ENCODE measurements at regions not wholly inside any gene's neighbourhood (a gene's known extent, or its start where the extent isn't known, plus 50 kb on each side); places are given as distances from the start of the nearest gene placed in this dataset.

- no peaks in the 10 kb centered on the region for H3K36me3 ChIP-seq (ENCODE audit: control insufficient read depth in 1 of 2, insufficient read depth in 2 of 2, low read depth in 1 of 2, low read length in 2 of 2)
Measured at GRCh38 chr1:80402625-80403024, 1396.1 kb upstream of the ADGRL4 start.

GRCh38 chr1:80401757-80402156 is 1395.2 kb upstream of the ADGRL4 start:
- H3K18ac ChIP-seq (ENCODE audit: low read depth in 1 of 2, low read length in 2 of 2): no peak overlapping the region
- no peak overlapping the region for H3K9ac ChIP-seq (ENCODE audit: low read length)
- no peak overlapping the region for H3K4ac ChIP-seq (ENCODE audit: low read depth in 1 of 2, low read length in 2 of 2)
- no peaks in the 10 kb centered on the region for H3K79me1 ChIP-seq (replicated peaks; ENCODE audit: low read length, poor library complexity, severe bottlenecking)
- no peaks in the 10 kb centered on the region for H3K36me3 ChIP-seq (ENCODE audit: control insufficient read depth in 1 of 2, insufficient read depth in 2 of 2, low read depth in 1 of 2, low read length in 2 of 2)
- H3K4me3 ChIP-seq (ENCODE audit: insufficient read depth in 1 of 2, low read depth in 1 of 2, low read length in 2 of 2): no peak overlapping the region
- no peak overlapping the region for H3K4me2 ChIP-seq (ENCODE audit: low read length, poor library complexity, severe bottlenecking)
- H2BK120ac ChIP-seq (ENCODE audit: low read depth, low read length): no peak overlapping the region
- H3K9me3 ChIP-seq (ENCODE audit: control insufficient read depth, low read length): no peaks in the 10 kb centered on the region
- no peak overlapping the region for H3K14ac ChIP-seq (ENCODE audit: low read length in 2 of 2)
- H4K91ac ChIP-seq (ENCODE audit: low read length): no peak overlapping the region
- H2AK5ac ChIP-seq (ENCODE audit: low read length, severe bottlenecking): no peak overlapping the region
- DNase-seq: no peak
- H2BK12ac ChIP-seq (ENCODE audit: low read length in 2 of 2): no peak overlapping the region
- no peak overlapping the region for H2BK5ac ChIP-seq (ENCODE audit: low read depth, low read length, poor library complexity, severe bottlenecking)
- H3K23ac ChIP-seq (ENCODE audit: low read length in 2 of 2): no peak overlapping the region
- no peak overlapping the region for H2BK15ac ChIP-seq (ENCODE audit: low read depth, poor library complexity, severe bottlenecking)
- H3K27me3 ChIP-seq (ENCODE audit: control insufficient read depth in 1 of 2, insufficient read depth in 1 of 2, low read length in 2 of 2): no peaks in the 10 kb centered on the region
- H3K27ac ChIP-seq (ENCODE audit: low read length, poor library complexity, severe bottlenecking): no peak overlapping the region
- no peak overlapping the region for H4K8ac ChIP-seq (ENCODE audit: low read length)
- no CpG with 5 or more reads among the region's 1 CpG for WGBS
- H3K4me1 ChIP-seq (ENCODE audit: control insufficient read depth, insufficient read depth, low read depth, low read length): no peaks in the 10 kb centered on the region
- H2AFZ ChIP-seq (ENCODE audit: low read depth, low read length): no peak overlapping the region

More at GRCh38 chr1:80402625-80403024, 1396.1 kb upstream of the ADGRL4 start:
- H3K4me3 ChIP-seq (ENCODE audit: insufficient read depth in 1 of 2, low read depth in 1 of 2, low read length in 2 of 2): no peak overlapping the region
- H3K79me1 ChIP-seq (replicated peaks; ENCODE audit: low read length, poor library complexity, severe bottlenecking): no peaks in the 10 kb centered on the region
- no peak overlapping the region for H4K91ac ChIP-seq (ENCODE audit: low read length)
- H3K9ac ChIP-seq (ENCODE audit: low read length): no peak overlapping the region
- H2AFZ ChIP-seq (ENCODE audit: low read depth, low read length): no peak overlapping the region
- H2BK120ac ChIP-seq (ENCODE audit: low read depth, low read length): no peak overlapping the region
- no peak overlapping the region for H3K4ac ChIP-seq (ENCODE audit: low read depth in 1 of 2, low read length in 2 of 2)
- no peak overlapping the region for H3K14ac ChIP-seq (ENCODE audit: low read length in 2 of 2)
- H3K27me3 ChIP-seq (ENCODE audit: control insufficient read depth in 1 of 2, insufficient read depth in 1 of 2, low read length in 2 of 2): no peaks in the 10 kb centered on the region
- H2BK15ac ChIP-seq (ENCODE audit: low read depth, poor library complexity, severe bottlenecking): no peak overlapping the region
- no peak overlapping the region for H3K18ac ChIP-seq (ENCODE audit: low read depth in 1 of 2, low read length in 2 of 2)
- 100% methylated on average over 1 of the region's 3 CpGs for WGBS
- H3K9me3 ChIP-seq (ENCODE audit: control insufficient read depth, low read length): no peaks in the 10 kb centered on the region
- no peak overlapping the region for H2BK12ac ChIP-seq (ENCODE audit: low read length in 2 of 2)
- no peak overlapping the region for H3K23ac ChIP-seq (ENCODE audit: low read length in 2 of 2)
- DNase-seq: no peak
- no peak overlapping the region for H2BK5ac ChIP-seq (ENCODE audit: low read depth, low read length, poor library complexity, severe bottlenecking)
- no peak overlapping the region for H3K4me2 ChIP-seq (ENCODE audit: low read length, poor library complexity, severe bottlenecking)
- no peak overlapping the region for H3K27ac ChIP-seq (ENCODE audit: low read length, poor library complexity, severe bottlenecking)
- no peaks in the 10 kb centered on the region for H3K4me1 ChIP-seq (ENCODE audit: control insufficient read depth, insufficient read depth, low read depth, low read length)
- H4K8ac ChIP-seq (ENCODE audit: low read length): no peak overlapping the region
- no peak overlapping the region for H2AK5ac ChIP-seq (ENCODE audit: low read length, severe bottlenecking)

- no peak overlapping the region for H3K9ac ChIP-seq (ENCODE audit: low read length)
- H3K4me2 ChIP-seq (ENCODE audit: low read length, poor library complexity, severe bottlenecking): no peak overlapping the region
- no peaks in the 10 kb centered on the region for H3K79me1 ChIP-seq (replicated peaks; ENCODE audit: low read length, poor library complexity, severe bottlenecking)
- 43% methylated on average over 2 of the region's 3 CpGs for WGBS
- no peak overlapping the region for H4K8ac ChIP-seq (ENCODE audit: low read length)
- H3K4ac ChIP-seq (ENCODE audit: low read depth in 1 of 2, low read length in 2 of 2): no peak overlapping the region
- no peak overlapping the region for H3K23ac ChIP-seq (ENCODE audit: low read length in 2 of 2)
- H2BK15ac ChIP-seq (ENCODE audit: low read depth, poor library complexity, severe bottlenecking): no peak overlapping the region
- no peak overlapping the region for H2BK12ac ChIP-seq (ENCODE audit: low read length in 2 of 2)
- peak; percentile 9 for DNase-seq
- no peak overlapping the region for H4K91ac ChIP-seq (ENCODE audit: low read length)
- H3K9me3 ChIP-seq (ENCODE audit: control insufficient read depth, low read length): peaks cover 12% of the 10 kb centered on the region
- H3K14ac ChIP-seq (ENCODE audit: low read length in 2 of 2): no peak overlapping the region
- H3K27me3 ChIP-seq (ENCODE audit: control insufficient read depth in 1 of 2, insufficient read depth in 1 of 2, low read length in 2 of 2): no peaks in the 10 kb centered on the region
- H3K18ac ChIP-seq (ENCODE audit: low read depth in 1 of 2, low read length in 2 of 2): no peak overlapping the region
- H3K4me1 ChIP-seq (ENCODE audit: control insufficient read depth, insufficient read depth, low read depth, low read length): no peaks in the 10 kb centered on the region
- no peak overlapping the region for H2AFZ ChIP-seq (ENCODE audit: low read depth, low read length)
- no peak overlapping the region for H3K27ac ChIP-seq (ENCODE audit: low read length, poor library complexity, severe bottlenecking)
- H3K36me3 ChIP-seq (ENCODE audit: control insufficient read depth in 1 of 2, insufficient read depth in 2 of 2, low read depth in 1 of 2, low read length in 2 of 2): no peaks in the 10 kb centered on the region
- no peak overlapping the region for H3K4me3 ChIP-seq (ENCODE audit: insufficient read depth in 1 of 2, low read depth in 1 of 2, low read length in 2 of 2)
- no peak overlapping the region for H2BK120ac ChIP-seq (ENCODE audit: low read depth, low read length)
- no peak overlapping the region for H2BK5ac ChIP-seq (ENCODE audit: low read depth, low read length, poor library complexity, severe bottlenecking)
- no peak overlapping the region for H2AK5ac ChIP-seq (ENCODE audit: low read length, severe bottlenecking)
Measured at GRCh38 chr1:80392529-80392928, 1386.0 kb upstream of the ADGRL4 start.

GRCh38 chr1:80385650-80386049 is 1379.1 kb upstream of the ADGRL4 start:
- Histone ChIP-seq H3K23ac (ENCODE audit: low read length in 2 of 2) (no peak overlapping the region), H3K36me3 (ENCODE audit: control insufficient read depth in 1 of 2, insufficient read depth in 2 of 2, low read depth in 1 of 2, low read length in 2 of 2) (no peaks in the 10 kb centered on the region), H3K4me1 (ENCODE audit: control insufficient read depth, insufficient read depth, low read depth, low read length) (no peaks in the 10 kb centered on the region), H2BK5ac (ENCODE audit: low read depth, low read length, poor library complexity, severe bottlenecking) (no peak overlapping the region), H3K4ac (ENCODE audit: low read depth in 1 of 2, low read length in 2 of 2) (no peak overlapping the region), H2BK120ac (ENCODE audit: low read depth, low read length) (no peak overlapping the region), H3K9ac (ENCODE audit: low read length) (no peak overlapping the region), H3K79me1 (replicated peaks; ENCODE audit: low read length, poor library complexity, severe bottlenecking) (no peaks in the 10 kb centered on the region), H3K18ac (ENCODE audit: low read depth in 1 of 2, low read length in 2 of 2) (no peak overlapping the region), H4K91ac (ENCODE audit: low read length) (no peak overlapping the region), H2AFZ (ENCODE audit: low read depth, low read length) (no peak overlapping the region), H3K4me3 (ENCODE audit: insufficient read depth in 1 of 2, low read depth in 1 of 2, low read length in 2 of 2) (no peak overlapping the region), H3K27ac (ENCODE audit: low read length, poor library complexity, severe bottlenecking) (no peak overlapping the region), H3K9me3 (ENCODE audit: control insufficient read depth, low read length) (peaks cover 12% of the 10 kb centered on the region), H3K27me3 (ENCODE audit: control insufficient read depth in 1 of 2, insufficient read depth in 1 of 2, low read length in 2 of 2) (no peaks in the 10 kb centered on the region), H2BK12ac (ENCODE audit: low read length in 2 of 2) (no peak overlapping the region), H3K4me2 (ENCODE audit: low read length, poor library complexity, severe bottlenecking) (no peak overlapping the region), H4K8ac (ENCODE audit: low read length) (no peak overlapping the region), H2AK5ac (ENCODE audit: low read length, severe bottlenecking) (no peak overlapping the region), H2BK15ac (ENCODE audit: low read depth, poor library complexity, severe bottlenecking) (no peak overlapping the region), H3K14ac (ENCODE audit: low read length in 2 of 2) (no peak overlapping the region)
- no peak for DNase-seq

Measured in mesenchymal stem cell (in vitro differentiated cells and primary cell).